NCI-H1436 (cell line): ENCODE measurements at regions not wholly inside any gene's neighbourhood (a gene's known extent, or its start where the extent isn't known, plus 50 kb on each side); places are given as distances from the start of the nearest gene placed in this dataset.
A peak's percentile ranks its signal among the peaks of the same experiment; 100 is the strongest.
"Not testable (repeated sequence)": the region's sequence is repeated elsewhere in the genome, so short reads cannot be mapped to it uniquely, and the experiment has no call there.

ENCODE experiments used
- DNase-seq: peaks from one replicate; lab custom pipeline; 2025; lab: John Stamatoyannopoulos, UW

GRCh38 chrX:122565952-122566351 lies 618.1 kb upstream of the GRIA3 start:
- DNase-seq = no peak

DNA sequence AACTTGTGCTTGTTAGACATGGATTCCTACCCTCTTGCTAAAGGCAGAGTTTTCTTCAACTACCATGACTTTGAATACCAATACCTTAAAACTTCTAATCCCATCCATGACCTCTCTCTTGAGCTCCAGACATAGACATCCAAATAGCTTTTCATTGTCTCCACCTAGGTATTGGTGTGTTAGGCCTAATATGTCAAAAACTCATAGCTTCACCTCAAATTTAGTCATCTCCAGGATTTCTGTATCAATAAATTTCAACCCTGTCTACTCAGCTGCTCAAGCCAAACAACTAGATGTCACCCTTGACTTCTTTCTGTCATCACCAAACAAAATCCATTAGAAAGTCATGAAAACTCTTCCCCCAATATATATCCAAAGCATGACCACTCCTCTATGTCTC lies 617.7 kb upstream of the GRIA3 start:
- DNase-seq = no peak

DNA sequence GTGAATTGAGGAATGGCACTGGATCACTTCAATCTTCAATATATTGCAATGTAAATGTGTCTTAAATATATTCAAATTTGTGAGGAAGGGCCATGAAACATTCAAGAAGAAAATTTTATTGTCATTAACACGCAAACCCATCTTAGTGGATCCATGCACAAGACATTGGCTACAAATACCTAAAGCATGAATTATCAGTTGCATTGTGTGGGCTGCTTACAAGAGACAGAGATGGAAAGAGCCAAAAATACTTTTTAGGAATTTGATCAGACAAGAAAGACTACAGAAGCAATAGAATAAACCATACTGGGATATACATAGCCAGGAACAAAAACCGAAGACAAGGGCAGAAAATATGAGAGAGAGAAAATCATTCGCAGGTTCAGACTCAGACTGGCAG lies 616.2 kb upstream of the GRIA3 start:
- DNase-seq = no peak

DNA sequence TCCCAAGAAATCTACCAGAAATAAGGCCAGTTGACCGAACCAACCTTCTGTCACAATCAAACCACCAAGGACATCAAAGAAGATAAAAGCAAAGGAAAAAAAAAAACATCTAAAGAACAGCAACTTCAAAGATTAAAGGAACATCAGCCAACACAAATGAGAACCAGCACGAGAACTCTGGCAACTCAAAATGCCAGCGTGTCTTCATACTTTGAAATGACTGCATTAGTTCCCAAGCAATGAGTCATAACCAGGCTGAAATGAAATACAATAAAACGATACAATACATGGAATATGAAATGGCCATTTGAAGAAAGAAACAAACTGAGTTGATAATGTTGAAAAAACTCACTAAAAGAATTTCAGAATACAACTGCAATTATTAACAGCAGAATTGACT lies 611.6 kb upstream of the GRIA3 start:
- DNase-seq = no peak

GRCh38 chrX:122579036-122579435 lies 605.0 kb upstream of the GRIA3 start:
- DNase-seq = no peak

- DNase-seq = no peak
Observed at GRCh38 chrX:122579526-122579925, 604.6 kb upstream of the GRIA3 start.

- DNase-seq = no peak
Observed at GRCh38 chrX:122582280-122582974, 601.7 kb upstream of the GRIA3 start.

GRCh38 chrX:122582975-122583305 lies 601.1 kb upstream of the GRIA3 start:
- DNase-seq = no peak

- no peak for DNase-seq
Observed at GRCh38 chrX:122583551-122583950, 600.5 kb upstream of the GRIA3 start.

GRCh38 chrX:122584981-122585380 lies 599.1 kb upstream of the GRIA3 start:
- DNase-seq = no peak

GRCh38 chrX:122586831-122587230 lies 597.2 kb upstream of the GRIA3 start:
- DNase-seq = no peak

GRCh38 chrX:122591546-122591945 lies 592.5 kb upstream of the GRIA3 start:
- DNase-seq = no peak

DNA sequence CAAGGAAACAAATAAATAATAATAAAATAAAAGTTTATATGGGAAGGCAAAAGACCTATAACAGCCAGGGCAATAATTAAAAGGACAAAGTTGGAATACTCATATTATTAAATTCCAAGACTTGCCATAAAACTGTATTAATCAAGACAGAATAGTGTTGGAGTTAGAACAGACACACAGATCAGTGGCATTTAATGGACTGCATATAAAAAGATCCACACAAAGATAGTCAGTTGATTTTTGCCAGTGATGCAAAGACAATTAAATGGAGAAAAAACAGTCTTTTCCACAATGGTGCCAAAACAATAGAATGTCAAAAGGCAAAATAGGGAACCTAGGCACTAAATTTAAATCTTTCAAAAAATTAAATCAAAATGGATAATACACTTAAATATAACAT lies 587.1 kb upstream of the GRIA3 start:
- no peak for DNase-seq

DNA sequence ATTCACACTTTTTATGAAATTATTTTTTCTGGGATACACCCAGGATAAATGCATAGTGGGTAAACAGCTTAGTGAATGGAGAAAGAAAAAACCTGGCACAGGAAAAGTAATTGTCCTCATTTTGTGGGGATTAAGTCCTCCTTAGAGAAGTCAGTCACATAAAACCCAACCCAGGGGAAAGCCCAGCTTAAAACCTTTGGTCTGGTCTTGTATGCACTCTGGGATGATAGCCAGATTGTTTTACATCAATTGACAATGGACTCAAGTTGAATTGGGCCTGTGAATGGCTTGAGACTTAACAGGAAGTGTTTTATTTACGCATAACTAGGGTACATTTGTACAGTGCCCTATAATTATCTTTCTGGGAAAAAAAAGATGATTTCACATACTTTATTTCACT lies 561.3 kb upstream of the GRIA3 start:
- DNase-seq = no peak

- no peak for DNase-seq
Observed at GRCh38 chrX:122625239-122625638, 558.8 kb upstream of the GRIA3 start.

DNA sequence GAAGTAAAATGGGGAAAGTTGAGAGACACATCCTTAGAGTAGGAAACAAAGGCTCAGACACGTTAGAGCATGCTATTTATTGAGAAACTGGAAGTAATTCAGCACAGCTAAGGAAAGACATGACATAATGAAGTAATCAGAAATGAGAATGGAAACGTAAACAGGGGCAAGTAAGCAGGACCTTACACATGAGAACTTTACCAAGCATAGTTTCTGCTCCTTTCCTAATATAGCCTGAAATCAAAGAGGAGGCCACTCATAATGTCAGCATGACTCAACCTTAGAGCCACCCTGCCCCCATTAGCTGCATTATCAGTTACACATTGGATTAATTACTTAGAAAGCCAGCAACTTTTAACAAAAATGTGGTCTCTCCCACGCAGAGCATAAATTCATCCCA lies 558.3 kb upstream of the GRIA3 start:
- no peak for DNase-seq

DNA sequence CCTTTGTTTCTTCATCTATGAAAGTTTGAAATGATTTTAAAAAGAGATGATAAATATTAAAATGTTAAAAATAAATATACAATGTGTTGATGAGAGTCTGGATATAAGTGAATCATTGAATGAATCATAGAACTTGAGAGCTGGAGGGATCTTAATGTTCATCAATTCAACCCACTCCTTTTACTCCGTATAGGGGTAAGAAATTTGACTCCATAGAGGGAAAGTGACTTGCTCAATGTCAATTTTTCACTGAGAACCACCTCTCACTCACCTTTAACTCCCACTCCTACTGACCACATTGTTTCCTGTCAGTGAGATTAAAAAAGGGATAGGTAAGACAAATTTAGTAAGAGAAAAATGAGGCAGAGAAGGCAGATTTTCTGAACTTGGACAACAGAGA lies 557.2 kb upstream of the GRIA3 start:
- no peak for DNase-seq

GRCh38 chrX:122641136-122641535 lies 542.9 kb upstream of the GRIA3 start:
- DNase-seq = no peak

DNA sequence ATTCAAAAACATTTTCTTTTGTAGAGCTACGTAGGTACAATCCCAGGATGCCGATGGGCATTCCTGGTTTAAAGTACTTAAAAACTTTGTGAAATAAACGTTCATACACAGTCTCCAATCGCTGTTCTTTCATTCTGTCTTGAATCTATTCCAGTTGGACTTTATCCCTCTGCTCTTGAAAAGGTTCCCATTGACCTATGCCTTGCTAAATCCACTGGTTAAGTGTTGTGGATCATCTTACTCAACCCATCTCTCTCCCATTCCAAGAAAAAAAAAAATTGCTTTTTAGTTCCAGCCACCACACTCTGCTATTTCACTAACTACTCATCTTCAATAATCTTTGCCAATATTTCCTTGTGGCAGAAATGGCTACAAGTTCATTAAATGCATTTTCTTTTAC lies 542.3 kb upstream of the GRIA3 start:
- no peak for DNase-seq

- DNase-seq = not testable (repeated sequence)
Observed at GRCh38 chrX:122655256-122655655, 528.8 kb upstream of the GRIA3 start.

DNA sequence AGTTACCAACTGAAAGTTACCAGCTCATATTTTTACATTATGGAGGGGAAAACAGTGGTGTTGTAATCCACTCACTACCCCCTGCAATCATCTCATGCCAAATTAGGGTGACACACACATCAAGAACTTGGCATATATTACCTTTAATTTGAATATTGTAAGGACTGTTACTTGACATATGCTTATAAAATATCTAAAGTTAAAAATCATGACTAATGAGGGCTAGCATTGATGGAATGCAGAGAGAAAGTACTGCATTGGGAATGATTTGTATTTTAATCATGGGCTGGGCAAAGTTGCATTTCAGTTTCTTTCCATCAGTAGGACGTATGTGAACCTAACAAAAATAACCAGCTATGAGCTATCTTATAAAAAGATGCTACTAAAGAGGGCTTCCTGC lies 517.5 kb upstream of the GRIA3 start:
- no peak for DNase-seq

GRCh38 chrX:122667667-122668066 lies 516.4 kb upstream of the GRIA3 start:
- DNase-seq = no peak

DNA sequence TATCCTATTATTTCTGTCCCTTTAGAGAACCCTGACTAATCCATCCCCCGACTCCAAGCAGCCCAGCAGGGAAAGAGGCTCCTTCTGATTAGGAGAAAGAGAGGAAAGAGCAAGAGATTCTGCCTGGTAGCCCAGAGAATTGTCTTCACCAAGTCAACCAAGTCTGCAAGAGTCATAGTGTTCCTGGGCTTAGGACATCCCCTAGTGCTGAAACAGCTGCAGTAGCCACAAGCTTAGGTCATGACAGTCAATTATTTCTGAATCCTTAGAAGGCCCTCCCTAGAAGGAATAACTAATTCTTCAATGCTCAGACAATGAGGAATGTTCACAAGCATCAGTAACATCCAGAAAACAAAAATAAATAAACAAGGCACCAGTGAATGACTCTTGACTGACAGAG lies 480.3 kb upstream of the GRIA3 start:
- no peak for DNase-seq

DNA sequence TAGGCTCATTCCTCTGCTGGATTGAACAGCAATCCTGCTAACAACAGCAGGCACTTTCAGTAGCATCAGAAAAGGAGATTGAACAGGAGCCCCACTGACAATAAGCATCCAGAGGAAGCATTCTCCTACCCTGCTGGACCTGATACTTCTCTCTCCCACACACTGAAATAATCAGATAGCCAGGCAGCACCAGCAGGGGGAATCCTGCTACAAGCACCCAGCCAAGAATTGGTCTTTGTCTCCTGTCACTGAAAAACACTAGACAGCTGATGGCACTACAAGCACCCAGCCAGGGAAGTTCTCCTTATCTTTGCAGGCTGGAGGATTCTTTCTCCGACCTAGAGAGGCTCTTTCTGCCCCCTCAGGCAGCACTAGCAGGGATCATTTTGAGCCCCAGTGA lies 444.3 kb upstream of the GRIA3 start:
- no peak for DNase-seq

DNA sequence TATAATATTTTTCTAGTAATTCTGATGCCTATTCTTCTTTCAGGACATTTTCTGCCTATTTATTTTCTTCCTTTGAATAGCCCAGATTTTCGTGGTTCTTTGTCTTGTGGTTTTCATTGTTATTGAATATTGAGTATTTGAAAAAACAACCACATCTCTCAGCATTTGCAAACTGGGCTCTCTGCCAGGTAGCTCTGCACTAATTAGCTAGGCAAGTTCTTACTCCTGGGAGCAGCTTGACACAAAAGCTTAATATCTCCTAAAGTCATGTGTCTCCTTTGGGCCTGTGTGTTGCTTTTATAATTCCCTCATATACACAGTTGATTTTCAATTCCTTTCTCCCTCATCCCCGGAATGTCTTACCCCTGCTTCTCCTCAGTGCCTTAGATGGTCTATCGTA lies 413.5 kb upstream of the GRIA3 start:
- DNase-seq = peak; percentile 13
